DND-41 (cell line): ENCODE measurements at regions not wholly inside any gene's neighbourhood (a gene's known extent, or its start where the extent isn't known, plus 50 kb on each side); places are given as distances from the start of the nearest gene placed in this dataset.

ENCODE experiments used
- EZH2 ChIP-seq: IDR thresholded peaks from 3 replicates; pipeline ENCODE4 v1.6.1; 2012; ENCODE audit warnings: borderline replicate concordance, low read depth, mild to moderate bottlenecking, moderate library complexity, low read length, inconsistent platforms; ENCODE audit not compliant: severe bottlenecking
- TF ChIP-seq, protein P1 (sequence below): IDR thresholded peaks from 2 replicates; pipeline ENCODE4 v1.5.1; 2012; ENCODE audit warnings: borderline replicate concordance, low read length, moderate library complexity, mild to moderate bottlenecking; ENCODE audit not compliant: poor library complexity, severe bottlenecking; ENCODE audit errors: extremely low read depth

DNA sequence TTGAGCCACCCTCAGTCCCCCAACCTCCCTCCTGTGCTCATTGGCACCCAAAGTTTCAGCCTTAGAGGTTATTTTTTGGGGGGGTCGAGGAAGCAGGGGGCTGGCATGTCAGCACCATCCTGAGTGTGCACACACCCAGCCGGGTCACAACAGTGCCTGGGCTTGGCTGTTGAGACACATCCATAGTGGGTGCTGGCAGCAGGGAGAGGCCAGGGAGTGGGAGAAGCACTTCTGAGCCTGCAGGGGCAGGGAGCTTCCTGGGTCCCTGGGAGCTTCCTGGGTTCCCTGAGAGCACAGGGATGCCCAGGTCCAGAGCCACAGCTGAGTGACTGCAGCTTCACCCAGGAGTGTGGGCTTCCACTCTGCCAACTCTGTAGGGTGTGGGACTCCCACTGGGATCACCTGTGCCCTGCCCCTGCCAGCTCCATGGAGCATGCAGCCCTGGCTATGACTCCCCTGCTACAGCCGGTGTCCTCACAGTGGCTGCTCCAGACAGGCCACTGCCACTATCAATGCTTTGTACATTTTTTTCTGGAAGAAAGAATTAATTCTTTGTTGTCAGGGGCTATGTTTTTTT is 240.4 kb downstream of the PTGER3 start:
- no peak for TF ChIP-seq EZH2
- TF ChIP-seq, protein P1, sequence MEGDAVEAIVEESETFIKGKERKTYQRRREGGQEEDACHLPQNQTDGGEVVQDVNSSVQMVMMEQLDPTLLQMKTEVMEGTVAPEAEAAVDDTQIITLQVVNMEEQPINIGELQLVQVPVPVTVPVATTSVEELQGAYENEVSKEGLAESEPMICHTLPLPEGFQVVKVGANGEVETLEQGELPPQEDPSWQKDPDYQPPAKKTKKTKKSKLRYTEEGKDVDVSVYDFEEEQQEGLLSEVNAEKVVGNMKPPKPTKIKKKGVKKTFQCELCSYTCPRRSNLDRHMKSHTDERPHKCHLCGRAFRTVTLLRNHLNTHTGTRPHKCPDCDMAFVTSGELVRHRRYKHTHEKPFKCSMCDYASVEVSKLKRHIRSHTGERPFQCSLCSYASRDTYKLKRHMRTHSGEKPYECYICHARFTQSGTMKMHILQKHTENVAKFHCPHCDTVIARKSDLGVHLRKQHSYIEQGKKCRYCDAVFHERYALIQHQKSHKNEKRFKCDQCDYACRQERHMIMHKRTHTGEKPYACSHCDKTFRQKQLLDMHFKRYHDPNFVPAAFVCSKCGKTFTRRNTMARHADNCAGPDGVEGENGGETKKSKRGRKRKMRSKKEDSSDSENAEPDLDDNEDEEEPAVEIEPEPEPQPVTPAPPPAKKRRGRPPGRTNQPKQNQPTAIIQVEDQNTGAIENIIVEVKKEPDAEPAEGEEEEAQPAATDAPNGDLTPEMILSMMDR = no peak
